ENCODE measurements at regions not wholly inside any gene's neighbourhood (a gene's known extent, or its start where the extent isn't known, plus 50 kb on each side); places are given as distances from the start of the nearest gene placed in this dataset.

- intact Hi-C loops (cut with micrococcal nuclease), result no loop called here
- Histone ChIP-seq H3K9me2 (replicated peaks; ENCODE audit: low read length) (no peaks in the 10 kb centered on the region), H3K79me2 (ENCODE audit: low read length) (no peaks in the 10 kb centered on the region), H3K4me1 (ENCODE audit: insufficient read depth, low read length) (no peaks in the 10 kb centered on the region), H3K9ac (ENCODE audit: low read length) (no peak overlapping the region), H3K4me2 (ENCODE audit: low read length) (no peak overlapping the region), H4K20me1 (ENCODE audit: low read length) (no peaks in the 10 kb centered on the region), H3K27me3 (ENCODE audit: low read length) (no peaks in the 10 kb centered on the region), H3K36me3 (ENCODE audit: low read depth, low read length) (no peaks in the 10 kb centered on the region), H3K9me3 (ENCODE audit: low read length) (no peaks in the 10 kb centered on the region), H3K4me3 (ENCODE audit: low read length) (no peak overlapping the region), H3K27ac (ENCODE audit: low read length) (no peak overlapping the region), H3F3A (ENCODE audit: low read length, unreplicated experiment) (no peaks in the 10 kb centered on the region), H2AFZ (ENCODE audit: low read length) (no peak overlapping the region)
- POLR2A ChIA-PET (ENCODE audit: unreplicated experiment), result no interaction called here
- BruUV-seq (replicated peaks), result no TSS peak
- peak; percentile 12 for DNase-seq
- CTCF ChIA-PET, result no interaction called here
- TF ChIP-seq EZH2phosphoT487 (IDR thresholded peaks at IDR 0.05; ENCODE audit: borderline replicate concordance, low read length) (no peak), EZH2 (IDR thresholded peaks at IDR 0.05; ENCODE audit: low read length, unreplicated experiment) (no peak)
- TF ChIP-seq, protein P1, sequence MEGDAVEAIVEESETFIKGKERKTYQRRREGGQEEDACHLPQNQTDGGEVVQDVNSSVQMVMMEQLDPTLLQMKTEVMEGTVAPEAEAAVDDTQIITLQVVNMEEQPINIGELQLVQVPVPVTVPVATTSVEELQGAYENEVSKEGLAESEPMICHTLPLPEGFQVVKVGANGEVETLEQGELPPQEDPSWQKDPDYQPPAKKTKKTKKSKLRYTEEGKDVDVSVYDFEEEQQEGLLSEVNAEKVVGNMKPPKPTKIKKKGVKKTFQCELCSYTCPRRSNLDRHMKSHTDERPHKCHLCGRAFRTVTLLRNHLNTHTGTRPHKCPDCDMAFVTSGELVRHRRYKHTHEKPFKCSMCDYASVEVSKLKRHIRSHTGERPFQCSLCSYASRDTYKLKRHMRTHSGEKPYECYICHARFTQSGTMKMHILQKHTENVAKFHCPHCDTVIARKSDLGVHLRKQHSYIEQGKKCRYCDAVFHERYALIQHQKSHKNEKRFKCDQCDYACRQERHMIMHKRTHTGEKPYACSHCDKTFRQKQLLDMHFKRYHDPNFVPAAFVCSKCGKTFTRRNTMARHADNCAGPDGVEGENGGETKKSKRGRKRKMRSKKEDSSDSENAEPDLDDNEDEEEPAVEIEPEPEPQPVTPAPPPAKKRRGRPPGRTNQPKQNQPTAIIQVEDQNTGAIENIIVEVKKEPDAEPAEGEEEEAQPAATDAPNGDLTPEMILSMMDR (conservative IDR thresholded peaks at IDR 0.05; ENCODE audit: low read depth, low read length), result no peak
- no peak for ATAC-seq
Observed at GRCh38 chr5:158591301-158591863, 508.3 kb downstream of the EBF1 start.

GRCh38 chr5:158590746-158591300 lies 508.9 kb downstream of the EBF1 start:
- Histone ChIP-seq H3K9me2 (replicated peaks; ENCODE audit: low read length) (no peaks in the 10 kb centered on the region), H3F3A (ENCODE audit: low read length, unreplicated experiment) (no peaks in the 10 kb centered on the region), H3K79me2 (ENCODE audit: low read length) (no peaks in the 10 kb centered on the region), H3K9ac (ENCODE audit: low read length) (no peak overlapping the region), H3K27me3 (ENCODE audit: low read length) (no peaks in the 10 kb centered on the region), H3K27ac (ENCODE audit: low read length) (no peak overlapping the region), H3K9me3 (ENCODE audit: low read length) (no peaks in the 10 kb centered on the region), H3K36me3 (ENCODE audit: low read depth, low read length) (no peaks in the 10 kb centered on the region), H3K4me3 (ENCODE audit: low read length) (no peak overlapping the region), H3K4me2 (ENCODE audit: low read length) (no peak overlapping the region), H4K20me1 (ENCODE audit: low read length) (no peaks in the 10 kb centered on the region), H3K4me1 (ENCODE audit: insufficient read depth, low read length) (no peaks in the 10 kb centered on the region), H2AFZ (ENCODE audit: low read length) (no peak overlapping the region)
- DNase-seq (no peak), ATAC-seq (no peak)
- intact Hi-C loops (cut with micrococcal nuclease), result no loop called here
- BruUV-seq (replicated peaks), result no TSS peak
- POLR2A ChIA-PET (ENCODE audit: unreplicated experiment), result no interaction called here
- TF ChIP-seq, protein P1 (conservative IDR thresholded peaks at IDR 0.05; ENCODE audit: low read depth, low read length), result no peak
- no peak for TF ChIP-seq EZH2 (IDR thresholded peaks at IDR 0.05; ENCODE audit: low read length, unreplicated experiment)
- TF ChIP-seq EZH2phosphoT487 (IDR thresholded peaks at IDR 0.05; ENCODE audit: borderline replicate concordance, low read length), result no peak
- CTCF ChIA-PET, result no interaction called here

- intact Hi-C loops (cut with micrococcal nuclease), result no loop called here
- Histone ChIP-seq H3K27ac (ENCODE audit: low read length) (no peak overlapping the region), H3K9ac (ENCODE audit: low read length) (no peak overlapping the region), H3K9me3 (ENCODE audit: low read length) (no peaks in the 10 kb centered on the region), H3K27me3 (ENCODE audit: low read length) (no peaks in the 10 kb centered on the region), H3K4me2 (ENCODE audit: low read length) (no peak overlapping the region), H2AFZ (ENCODE audit: low read length) (no peak overlapping the region), H3K79me2 (ENCODE audit: low read length) (no peaks in the 10 kb centered on the region), H3K4me1 (ENCODE audit: insufficient read depth, low read length) (no peaks in the 10 kb centered on the region), H3K36me3 (ENCODE audit: low read depth, low read length) (no peaks in the 10 kb centered on the region), H3K9me2 (replicated peaks; ENCODE audit: low read length) (no peaks in the 10 kb centered on the region), H3K4me3 (ENCODE audit: low read length) (no peak overlapping the region), H4K20me1 (ENCODE audit: low read length) (no peaks in the 10 kb centered on the region), H3F3A (ENCODE audit: low read length, unreplicated experiment) (no peaks in the 10 kb centered on the region)
- CTCF ChIA-PET, result no interaction called here
- ATAC-seq (no peak), DNase-seq (no peak)
- TF ChIP-seq EZH2phosphoT487 (IDR thresholded peaks at IDR 0.05; ENCODE audit: borderline replicate concordance, low read length) (no peak), EZH2 (IDR thresholded peaks at IDR 0.05; ENCODE audit: low read length, unreplicated experiment) (no peak)
- TF ChIP-seq, protein P1 (conservative IDR thresholded peaks at IDR 0.05; ENCODE audit: low read depth, low read length), result no peak
- BruUV-seq (replicated peaks), result no TSS peak
- POLR2A ChIA-PET (ENCODE audit: unreplicated experiment), result no interaction called here
Observed at GRCh38 chr5:158589939-158590338, 509.8 kb downstream of the EBF1 start.

All from PC-3 (cell line).